Dedifferentiated amniotic fluid mesenchymal stem cell (primary cell): ENCODE measurements at regions not wholly inside any gene's neighbourhood (a gene's known extent, or its start where the extent isn't known, plus 50 kb on each side); places are given as distances from the start of the nearest gene placed in this dataset.
A peak's percentile ranks its signal among the peaks of the same experiment; 100 is the strongest.

ENCODE experiments used
- DNase-seq: peaks from one replicate; pipeline ENCODE4 v3.0.0-alpha.2; 2016; ENCODE audit errors: extremely low spot score

DNA sequence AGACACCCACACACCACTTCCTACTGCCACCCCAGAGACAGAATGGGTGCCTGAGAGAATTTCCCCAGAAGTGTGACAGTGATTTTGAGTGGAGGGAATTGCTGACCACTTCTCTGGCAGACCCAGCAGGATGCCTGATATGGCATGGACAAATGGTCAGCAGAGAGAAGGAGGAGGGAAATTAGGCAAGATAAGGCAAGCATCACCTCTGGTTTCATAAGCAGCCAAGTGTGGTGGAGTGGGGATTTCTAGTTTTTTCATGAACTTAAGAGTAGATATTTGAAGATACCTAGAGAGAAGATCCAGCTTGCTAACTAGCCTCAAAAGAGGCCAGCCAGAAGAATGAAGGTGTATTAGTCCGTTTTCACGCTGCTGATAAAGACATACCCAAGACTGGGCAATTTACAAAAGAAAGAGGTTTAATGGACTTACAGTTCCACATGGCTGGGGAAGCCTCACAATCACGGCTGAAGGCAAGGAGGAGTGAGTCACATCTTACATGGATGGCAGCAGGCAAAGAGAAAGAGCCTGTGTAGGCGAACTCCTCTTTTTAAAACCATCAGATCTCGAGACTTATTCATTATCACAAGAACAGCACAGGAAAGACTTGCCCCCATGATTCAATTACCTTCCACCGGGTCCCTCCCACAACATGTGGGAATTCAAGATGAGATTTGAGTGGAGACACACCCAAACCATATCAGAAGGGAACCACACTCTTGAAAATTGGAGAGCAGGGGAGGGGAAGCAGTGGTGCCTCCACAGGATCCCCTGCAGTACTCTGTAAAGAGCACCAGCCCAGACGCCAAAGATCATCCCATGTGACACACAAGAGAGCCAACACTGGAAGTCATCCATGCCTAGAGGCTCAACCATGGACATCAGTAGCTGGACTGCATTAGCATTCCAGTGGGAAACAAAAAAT, 64.2 kb downstream of the RBM43 start:
- DNase-seq = no peak

DNA sequence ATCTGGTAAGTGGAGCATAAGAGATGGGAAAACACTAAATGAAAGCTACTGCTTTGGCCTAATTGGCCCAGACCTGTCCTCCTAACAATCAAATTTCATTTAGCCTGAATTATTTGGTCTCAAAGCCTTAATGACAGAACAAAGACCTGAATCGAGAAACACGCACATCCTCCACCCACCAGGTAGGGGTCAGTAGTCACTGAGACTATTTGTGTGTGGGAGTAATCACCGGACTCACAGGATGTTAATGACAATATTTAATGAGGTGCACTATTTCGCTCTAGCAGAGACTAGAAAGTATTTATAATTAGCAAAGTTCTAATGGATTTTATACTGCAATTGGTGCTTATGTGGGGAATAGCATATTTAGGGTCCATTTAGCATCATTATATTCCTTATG, 68.1 kb downstream of the RBM43 start:
- no peak for DNase-seq

DNA sequence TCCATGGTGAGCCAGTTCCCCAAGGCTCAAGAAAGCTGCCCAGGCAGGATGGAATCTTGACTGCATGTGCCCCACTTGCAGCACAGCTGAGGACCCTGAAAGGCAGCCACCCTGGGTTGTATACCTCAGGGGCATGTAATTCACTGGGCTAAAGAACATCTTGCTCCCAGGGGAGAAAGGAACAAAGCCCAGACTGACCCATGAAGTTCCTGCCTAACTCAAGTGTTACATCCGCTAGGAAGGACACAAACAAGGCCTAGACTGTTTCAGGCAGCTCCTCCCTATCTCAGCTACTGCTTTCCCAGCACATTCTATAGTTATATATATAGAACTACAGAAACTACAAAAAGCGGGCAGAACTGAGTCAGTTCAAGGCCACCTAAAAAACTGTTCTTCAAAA, 69.0 kb downstream of the RBM43 start:
- DNase-seq = no peak

DNA sequence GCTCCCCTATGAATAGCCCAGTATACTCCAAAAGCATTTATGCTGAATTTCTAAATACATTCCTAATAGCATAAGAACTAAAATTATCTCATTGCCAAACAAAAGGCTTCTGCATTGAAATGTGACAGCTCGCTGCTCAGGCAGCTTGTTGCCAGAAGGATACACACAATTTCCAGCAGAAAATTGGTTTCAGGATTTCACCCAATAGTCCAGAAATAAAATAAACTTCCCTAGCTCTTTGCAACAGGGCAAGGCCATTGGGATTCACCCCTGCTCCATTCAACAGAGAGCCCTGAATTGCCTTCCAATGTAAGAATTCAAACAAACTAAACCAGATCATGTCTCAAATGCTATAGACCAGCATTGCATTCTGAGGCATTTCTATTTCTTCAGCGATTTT, 70.7 kb downstream of the RBM43 start:
- no peak for DNase-seq

DNA sequence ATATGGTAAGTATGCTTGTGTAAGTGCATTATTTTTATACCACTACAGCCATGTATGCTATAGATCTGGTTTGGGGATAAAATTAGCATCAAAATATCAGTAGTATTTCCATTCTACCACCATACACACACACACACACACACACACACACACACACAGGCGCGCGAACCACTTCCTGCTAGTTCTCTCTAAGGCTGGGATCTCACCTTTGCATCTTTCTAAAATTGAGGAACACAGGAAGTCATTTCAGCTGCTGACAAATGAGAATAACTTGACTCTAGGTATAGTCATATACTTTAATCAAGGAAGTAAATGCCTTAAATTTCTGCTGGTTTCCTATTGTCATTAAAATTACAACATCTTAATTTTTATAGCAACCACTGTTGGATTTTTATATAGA, 72.5 kb downstream of the RBM43 start:
- no peak for DNase-seq

DNA sequence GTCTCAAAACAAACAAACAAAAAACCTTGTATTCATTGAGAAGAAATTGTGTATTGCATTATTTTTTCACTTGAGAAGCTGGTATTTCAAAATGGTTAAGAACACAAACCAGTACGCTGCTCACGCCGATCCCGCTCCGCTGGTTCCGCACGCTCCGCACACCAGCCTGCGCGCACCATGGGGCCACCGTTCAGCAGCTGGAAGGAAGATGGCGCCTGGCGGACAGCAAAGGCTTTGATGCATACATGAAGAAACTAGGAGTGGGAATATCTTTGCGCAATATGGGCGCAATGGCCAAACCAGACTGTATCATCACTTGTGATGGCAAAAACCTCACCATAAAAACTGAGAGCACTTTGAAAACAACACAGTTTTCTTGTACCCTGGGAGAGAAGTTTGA, 75.7 kb downstream of the RBM43 start:
- no peak for DNase-seq

DNA sequence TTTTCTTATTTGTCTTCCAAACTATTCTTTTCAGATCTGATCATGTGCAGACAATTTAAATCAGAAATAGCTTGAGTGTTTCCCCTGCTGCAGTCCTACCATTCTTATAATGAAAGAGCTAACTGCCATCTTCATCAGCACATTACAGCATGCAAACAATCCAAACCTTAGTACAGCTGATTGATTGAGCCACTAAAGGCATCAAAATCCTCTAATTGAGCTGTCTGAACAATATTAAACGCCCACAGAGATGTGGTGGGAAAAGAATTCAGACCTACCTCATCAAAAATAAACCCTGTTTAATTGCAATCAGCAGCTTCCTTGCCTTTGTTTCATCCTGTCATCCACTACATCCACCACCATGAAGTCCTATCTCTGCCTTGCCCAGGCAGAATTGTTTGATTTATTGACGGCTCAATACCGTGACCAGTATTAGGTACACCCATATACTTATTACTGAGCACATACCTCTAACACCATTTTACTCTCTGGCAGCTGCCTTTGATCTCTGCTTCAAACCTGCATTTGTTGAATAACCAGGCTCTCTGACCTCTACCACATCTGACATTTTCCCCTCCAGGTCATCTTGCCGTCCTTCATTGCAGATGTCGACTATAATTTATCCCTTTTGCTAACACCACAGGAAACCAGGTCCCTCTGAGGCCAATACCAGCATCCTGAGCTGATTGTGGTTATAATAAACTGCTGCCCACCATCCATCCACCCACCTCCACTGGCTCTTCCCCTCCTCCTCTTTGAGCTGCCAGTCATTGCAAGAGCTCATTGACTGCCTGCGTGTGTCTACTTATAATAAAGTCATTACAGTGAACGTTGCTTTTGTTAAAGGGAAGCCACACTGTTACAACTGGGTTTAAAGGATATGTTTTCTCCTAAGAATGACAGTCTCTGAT, 78.5 kb downstream of the RBM43 start:
- DNase-seq = no peak

DNA sequence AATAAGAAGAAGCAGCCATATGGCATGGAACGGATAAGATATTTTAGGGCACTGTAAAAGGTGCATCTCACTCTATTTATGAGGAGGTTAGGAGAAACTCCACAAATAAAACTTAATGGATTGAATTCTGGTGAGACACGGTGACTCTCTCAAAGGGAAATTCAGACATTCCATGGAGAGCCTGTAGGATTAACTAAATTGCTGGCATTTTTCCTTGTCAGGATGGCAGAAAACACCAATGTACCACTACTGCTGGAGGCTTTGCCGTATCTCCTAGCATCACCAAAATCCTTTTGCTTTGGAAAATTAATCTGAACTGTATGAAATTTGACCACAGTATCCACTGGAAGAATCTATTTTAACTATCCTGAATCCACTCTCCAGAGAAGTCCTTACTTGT, 79.3 kb downstream of the RBM43 start:
- no peak for DNase-seq

DNA sequence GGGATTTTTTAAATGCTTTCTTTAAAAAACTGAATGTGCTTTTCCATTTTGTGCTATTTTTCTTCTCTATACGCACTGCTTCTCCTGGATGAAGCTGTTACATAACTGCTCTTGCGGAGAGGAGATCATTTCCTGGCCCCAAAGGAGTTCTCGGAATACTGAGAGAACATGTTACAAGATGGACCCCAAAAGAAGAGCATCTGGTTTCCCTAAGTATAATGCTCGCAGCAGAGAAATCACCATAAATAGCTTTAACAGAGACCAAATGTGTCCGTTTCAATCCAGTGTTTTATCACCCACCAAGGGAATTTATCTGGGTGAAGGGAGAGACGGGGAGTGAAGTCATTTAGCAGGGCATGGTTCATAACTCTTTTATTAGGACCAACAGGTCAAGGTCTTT, 80.1 kb downstream of the RBM43 start:
- no peak for DNase-seq

DNA sequence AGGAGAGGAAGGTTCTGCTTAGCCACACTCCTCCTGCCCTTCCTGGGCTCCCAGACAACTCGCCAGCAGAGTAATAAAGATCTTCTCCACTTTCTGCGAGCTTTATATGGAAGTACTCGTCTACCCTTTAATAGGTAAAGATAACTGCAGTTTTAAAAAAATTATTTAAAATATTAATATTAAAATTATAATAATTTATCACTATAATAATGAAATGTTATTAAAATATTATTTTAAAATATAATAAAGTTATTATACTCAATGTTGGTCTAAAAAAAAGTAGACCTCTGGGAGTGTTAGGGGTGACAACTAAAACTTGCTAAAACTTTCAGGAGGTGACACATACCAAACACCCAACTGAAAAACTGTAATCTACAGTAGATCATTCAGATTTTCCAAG, 81.5 kb downstream of the RBM43 start:
- no peak for DNase-seq

DNA sequence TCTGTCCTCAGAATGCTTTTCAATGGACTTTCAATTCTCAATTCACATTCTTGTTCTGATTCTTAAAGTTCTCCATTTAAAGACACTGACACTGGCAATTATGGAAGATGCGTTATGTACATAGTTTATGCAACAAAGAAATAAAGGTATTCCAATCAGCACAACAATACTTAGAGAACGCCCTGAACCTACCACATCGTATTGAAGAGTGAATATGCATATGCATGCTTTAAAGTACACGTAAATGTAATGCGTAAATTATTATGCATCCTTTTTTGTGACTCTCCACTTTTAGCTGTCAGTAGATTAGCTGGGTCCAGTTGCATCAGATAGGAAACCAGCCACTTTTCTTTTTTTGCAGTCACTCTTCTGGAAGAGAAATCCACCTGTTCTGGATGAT, 83.5 kb downstream of the RBM43 start:
- DNase-seq = no peak

DNA sequence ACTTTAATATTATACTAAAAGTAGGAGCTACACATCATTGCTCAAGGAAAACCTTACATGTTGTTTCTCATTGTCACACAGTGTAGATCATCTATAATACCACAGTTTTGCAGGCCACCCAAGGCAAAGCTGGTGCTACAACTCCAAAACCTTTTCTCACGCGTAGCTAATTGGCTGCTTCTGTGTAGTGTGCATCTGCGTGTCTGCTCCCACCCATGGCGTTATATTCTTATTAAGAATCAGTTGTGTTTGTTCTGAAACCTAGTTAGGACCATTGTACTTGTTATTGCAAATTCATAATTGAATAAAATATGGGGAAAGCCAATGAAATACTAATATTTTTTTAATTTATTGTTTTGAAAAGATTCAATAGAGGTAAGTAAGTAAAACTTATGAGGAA, 83.9 kb downstream of the RBM43 start:
- DNase-seq = no peak

DNA sequence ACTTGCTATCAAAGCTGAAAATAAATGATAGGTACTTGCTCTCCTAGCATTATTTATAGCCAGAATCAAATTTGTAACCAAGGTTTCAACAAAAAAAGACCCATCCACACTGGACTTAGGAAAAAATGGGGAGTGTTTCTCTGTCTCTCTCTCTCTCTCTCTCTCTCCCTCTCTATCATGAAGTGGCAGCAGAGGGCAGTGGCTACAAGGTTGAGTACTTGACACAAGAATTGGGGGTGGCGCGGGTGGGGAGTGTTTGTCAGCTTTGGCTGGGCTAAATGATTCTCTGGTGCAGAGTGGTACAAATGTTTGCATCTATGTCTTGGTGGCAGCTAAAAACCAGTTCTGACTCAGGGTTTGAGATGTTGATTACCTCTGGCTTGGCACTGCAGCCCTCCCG, 85.0 kb downstream of the RBM43 start:
- DNase-seq = no peak

DNA sequence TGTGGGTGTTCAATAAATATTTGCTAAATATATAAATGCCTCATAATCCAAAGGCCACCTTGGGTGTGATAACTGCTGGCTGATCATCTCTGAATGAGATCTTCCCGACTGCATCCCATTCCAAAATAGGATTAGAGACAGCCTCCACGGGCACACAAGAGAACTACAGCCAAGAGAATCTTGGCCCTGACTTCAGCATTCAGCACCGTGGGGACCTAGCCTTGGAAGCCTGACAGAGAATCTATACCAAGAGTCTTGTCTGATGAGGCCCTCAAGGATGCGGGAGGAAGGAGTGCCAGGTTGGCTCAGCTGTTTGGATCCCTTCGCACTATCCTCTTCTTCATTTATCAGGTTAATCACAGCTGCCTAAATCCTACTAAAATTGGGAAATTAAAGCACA, 85.8 kb downstream of the RBM43 start:
- no peak for DNase-seq

DNA sequence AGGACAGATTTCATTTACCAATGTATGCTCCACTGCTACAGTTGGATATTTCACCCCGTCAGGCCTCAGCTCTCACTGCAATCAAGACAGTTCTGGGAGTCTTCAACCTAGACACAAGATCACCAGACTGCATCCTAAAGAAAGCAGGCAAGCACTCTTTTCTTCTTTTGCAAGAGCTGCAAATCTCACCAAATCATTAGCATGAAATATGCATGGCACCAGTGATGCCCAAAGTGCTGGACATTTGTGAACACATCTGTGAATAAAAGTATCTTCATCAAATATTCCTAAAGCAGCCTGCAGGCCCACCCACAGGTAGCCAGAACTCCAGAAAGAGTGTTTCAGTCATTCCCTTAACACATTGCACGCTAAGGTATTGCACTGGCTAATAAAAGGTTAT, 87.5 kb downstream of the RBM43 start:
- DNase-seq = no peak

DNA sequence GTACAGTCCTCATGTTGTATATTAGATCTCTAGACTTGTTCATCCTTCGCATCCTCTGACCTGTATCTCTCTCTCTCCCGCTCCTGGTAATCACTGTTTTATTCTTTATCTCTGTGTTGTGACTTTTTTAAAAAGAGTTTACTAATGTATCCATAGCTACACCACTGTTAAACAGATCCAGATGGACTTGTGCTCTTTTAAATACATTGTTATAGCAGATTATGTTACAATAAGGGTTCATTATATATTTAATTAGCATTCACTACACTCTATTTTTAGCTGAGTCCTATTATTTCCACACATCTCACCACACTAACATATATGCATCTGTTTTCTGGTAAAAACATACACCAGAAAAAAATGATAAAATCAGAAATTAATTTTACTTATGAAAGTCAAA, 90.5 kb downstream of the RBM43 start:
- DNase-seq = no peak

DNA sequence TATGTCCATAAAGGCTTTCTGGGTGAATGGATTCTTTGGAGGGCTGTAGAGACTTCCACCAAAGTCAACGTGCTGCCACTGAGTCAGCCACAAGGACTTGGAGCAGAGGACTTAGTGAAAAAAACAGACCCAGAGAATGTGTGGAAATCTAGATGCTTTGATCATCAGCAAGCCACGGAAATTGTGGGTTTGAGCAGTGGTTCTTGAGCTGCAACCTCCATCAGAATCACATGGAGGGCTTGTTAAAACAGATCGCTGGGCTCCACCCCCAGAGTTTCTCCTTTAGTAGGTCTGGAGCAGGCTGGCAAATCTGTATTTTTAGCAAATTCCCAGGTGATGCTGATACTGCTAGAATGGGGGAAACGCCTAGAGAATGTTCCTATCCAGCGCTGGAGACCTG, 95.3 kb downstream of the RBM43 start:
- DNase-seq = no peak

DNA sequence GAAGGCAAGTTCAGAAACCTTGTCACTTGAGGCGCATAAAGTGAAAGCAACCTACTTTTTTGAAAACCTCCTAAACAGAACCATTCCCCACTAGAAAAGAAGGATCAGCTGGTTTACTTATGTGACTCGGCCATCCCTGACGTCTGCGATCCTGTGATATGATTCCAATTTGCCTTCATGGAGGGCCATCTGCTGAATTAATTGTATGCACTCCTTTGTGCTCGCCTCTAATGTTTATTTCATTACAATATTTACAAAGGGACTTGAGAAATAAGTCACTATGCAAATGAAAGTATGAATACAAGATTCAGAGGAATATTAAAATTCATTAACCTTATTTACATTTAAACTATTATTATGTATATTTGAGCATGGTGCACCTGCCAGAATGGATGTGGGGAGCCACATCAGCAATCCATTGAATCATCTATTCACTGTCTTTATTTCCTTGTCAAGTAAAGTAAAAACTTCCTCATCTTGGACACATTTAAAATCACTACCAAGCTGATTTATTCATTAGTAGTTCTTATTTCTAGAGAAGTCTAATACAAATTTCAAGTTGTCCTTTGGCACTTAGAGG, 96.5 kb downstream of the RBM43 start:
- DNase-seq = no peak

DNA sequence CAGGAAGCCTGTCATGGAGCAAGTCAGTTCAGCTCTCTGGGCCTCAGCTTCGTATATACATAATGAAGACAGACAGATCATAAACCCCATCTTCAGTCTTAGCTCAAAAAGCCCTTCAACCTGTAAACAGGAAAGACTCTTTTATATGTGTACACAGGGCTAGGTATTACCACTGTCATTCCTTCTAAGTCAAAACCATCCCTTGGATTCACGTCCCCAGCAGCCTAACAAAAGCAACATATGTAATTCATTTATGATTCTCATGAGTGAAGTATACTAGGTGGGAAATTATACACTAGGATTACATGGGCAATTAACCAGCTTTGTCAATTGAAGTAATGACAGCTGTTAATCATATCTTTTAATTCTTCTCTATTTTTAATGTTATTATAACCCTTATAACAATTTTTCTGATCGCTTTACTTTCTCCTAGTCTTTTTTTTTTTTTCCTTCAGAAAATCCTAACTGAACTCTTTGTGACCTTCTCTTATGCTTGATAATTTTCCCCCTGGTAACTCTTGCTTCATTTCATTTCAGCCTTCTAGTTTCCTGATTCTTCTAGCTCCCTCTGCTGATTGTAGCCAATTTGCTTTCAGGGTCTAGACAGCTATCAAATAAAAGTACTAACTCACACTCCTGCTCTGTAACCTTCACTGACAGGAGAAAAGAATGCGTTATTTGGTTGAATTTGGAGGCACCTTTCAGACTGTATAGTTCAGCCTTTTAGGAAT, 99.7 kb downstream of the RBM43 start:
- DNase-seq = peak; percentile 79

DNA sequence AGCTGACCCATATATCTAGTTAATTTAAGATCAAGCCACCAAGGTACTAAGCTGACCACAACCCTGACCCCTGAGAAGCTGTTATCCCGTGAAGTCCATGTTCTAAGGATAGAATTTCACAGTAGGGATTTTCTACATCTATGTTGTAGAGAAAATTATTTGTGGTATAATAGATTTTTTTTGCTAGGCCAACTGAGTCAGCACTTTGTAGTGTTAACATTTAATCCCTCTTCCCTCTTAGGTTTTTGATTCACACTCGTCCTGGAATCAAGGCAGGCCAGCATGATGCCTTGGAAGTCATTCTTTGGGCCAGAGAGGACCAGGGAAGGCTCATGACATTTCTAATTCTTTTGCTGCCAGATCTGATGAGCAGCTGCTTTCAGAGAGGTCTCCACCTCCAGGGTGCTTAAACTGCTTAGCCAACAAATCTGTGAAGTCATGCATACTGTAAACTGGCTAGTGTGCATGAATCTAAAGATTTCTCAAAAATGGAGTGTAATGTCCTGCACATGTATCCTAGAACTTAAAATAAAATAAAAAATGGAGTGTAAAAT, 102.5 kb downstream of the RBM43 start:
- DNase-seq = no peak

DNA sequence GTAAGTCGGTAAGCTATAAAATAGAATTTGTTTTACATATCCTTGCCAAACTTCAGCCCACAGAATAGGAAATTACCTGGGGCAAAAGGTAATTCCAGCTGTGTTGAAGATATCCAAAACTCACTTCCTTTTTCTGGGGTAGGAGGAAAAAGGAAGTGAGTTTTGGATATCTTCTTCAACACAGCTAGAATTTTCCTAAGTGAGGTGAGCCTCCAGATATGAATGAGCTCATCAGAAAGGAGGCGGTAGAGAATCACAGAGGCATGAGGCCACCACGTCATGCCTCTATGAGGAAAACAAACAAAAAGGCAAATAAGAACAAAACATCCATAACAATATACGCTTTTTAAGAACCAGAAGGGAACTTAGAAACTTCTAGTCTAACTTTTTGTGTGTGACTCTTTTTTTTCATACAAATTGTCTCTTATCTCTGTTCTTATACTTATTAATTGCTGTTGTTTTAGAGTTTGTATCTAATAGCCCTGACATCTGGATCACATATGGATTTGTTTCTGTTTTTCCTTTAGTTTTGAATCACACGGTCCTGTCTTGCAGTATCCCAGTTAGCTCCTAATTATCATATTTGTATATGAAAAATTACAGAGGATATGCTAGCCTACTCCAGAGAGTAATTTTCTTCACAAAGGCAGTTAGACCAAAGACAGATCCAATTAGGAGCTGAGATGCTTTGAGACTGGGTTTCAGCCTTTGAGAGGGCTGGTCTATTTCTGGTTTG, 104.5 kb downstream of the RBM43 start:
- no peak for DNase-seq
